GM18873 (cell line): ENCODE measurements at regions not wholly inside any gene's neighbourhood (a gene's known extent, or its start where the extent isn't known, plus 50 kb on each side); places are given as distances from the start of the nearest gene placed in this dataset.
"Not testable (repeated sequence)": the region's sequence is repeated elsewhere in the genome, so short reads cannot be mapped to it uniquely, and the experiment has no call there.

Experiments used
- ATAC-seq: cut with Tn5 transposase; IDR thresholded peaks from one replicate; pipeline ENCODE4 v1.9.1; 2021; ENCODE audit warnings: mild to moderate bottlenecking, moderate library complexity, moderate number of reproducible peaks; ENCODE audit not compliant: unreplicated experiment, low FRiP score

- no peak for ATAC-seq
Measured at GRCh38 chr4:156344397-156344796, 390.7 kb upstream of the CTSO start.

GRCh38 chr4:156336511-156336910 is 382.8 kb upstream of the CTSO start:
- ATAC-seq: no peak

- ATAC-seq: no peak
Measured at GRCh38 chr4:156335721-156336120, 382.1 kb upstream of the CTSO start.

- no peak for ATAC-seq
Measured at GRCh38 chr4:156330436-156331031, 376.9 kb upstream of the CTSO start.

GRCh38 chr4:156329779-156330178 is 376.1 kb upstream of the CTSO start:
- no peak for ATAC-seq

- no peak for ATAC-seq
Measured at GRCh38 chr4:156328882-156329281, 375.2 kb upstream of the CTSO start.

- no peak for ATAC-seq
Measured at GRCh38 chr4:156326246-156326645, 372.6 kb upstream of the CTSO start.

GRCh38 chr4:156322592-156322991 is 368.9 kb upstream of the CTSO start:
- ATAC-seq: no peak

GRCh38 chr4:156321203-156321602 is 367.5 kb upstream of the CTSO start:
- ATAC-seq: no peak

GRCh38 chr4:156313497-156313896 is 359.8 kb upstream of the CTSO start:
- ATAC-seq: no peak

- ATAC-seq: no peak
Measured at GRCh38 chr4:156312261-156312847, 358.7 kb upstream of the CTSO start.

- no peak for ATAC-seq
Measured at GRCh38 chr4:156309031-156309430, 355.4 kb upstream of the CTSO start.

GRCh38 chr4:156303708-156304107 is 350.0 kb upstream of the CTSO start:
- no peak for ATAC-seq

- ATAC-seq: no peak
Measured at GRCh38 chr4:156298230-156298629, 344.6 kb upstream of the CTSO start.

- ATAC-seq: no peak
Measured at GRCh38 chr4:156295676-156296195, 342.1 kb upstream of the CTSO start.

- no peak for ATAC-seq
Measured at GRCh38 chr4:156294577-156294976, 340.9 kb upstream of the CTSO start.

GRCh38 chr4:156293657-156294297 is 340.1 kb upstream of the CTSO start:
- ATAC-seq: no peak

GRCh38 chr4:156291317-156291716 is 337.7 kb upstream of the CTSO start:
- ATAC-seq: no peak

GRCh38 chr4:156290811-156291210 is 337.1 kb upstream of the CTSO start:
- no peak for ATAC-seq

- ATAC-seq: not testable (repeated sequence)
Measured at GRCh38 chr4:156290026-156290425, 336.4 kb upstream of the CTSO start.

- no peak for ATAC-seq
Measured at GRCh38 chr4:156280686-156281085, 327.0 kb upstream of the CTSO start.

- no peak for ATAC-seq
Measured at GRCh38 chr4:156265407-156265806, 311.7 kb upstream of the CTSO start.
